ENCODE measurements at regions not wholly inside any gene's neighbourhood (a gene's known extent, or its start where the extent isn't known, plus 50 kb on each side); places are given as distances from the start of the nearest gene placed in this dataset.
"Not testable (repeated sequence)": the region's sequence is repeated elsewhere in the genome, so short reads cannot be mapped to it uniquely, and the experiment has no call there.

GRCh38 chr1:67909776-67910175 lies 76.5 kb upstream of the GNG12 start:
- no peaks in the 10 kb centered on the region for H3K9me3 ChIP-seq (ENCODE audit: control insufficient read depth in 2 of 3, low read length in 3 of 3)
- no peak for ATAC-seq
- H3K4me3 ChIP-seq (ENCODE audit: low read length) = no peak overlapping the region
- Mint-ChIP-seq H3K27ac (no peak overlapping the region), H3K9me3 (peaks cover 0 to 23% (median 6%) of the 10 kb centered on the region in 11 donors), H3K4me1 (no peaks in the 10 kb centered on the region), H3K36me3 (peaks cover 0 to 4% (median 0%) of the 10 kb centered on the region in 5 donors), H3K4me3 (no peak overlapping the region), H3K27me3 (peaks cover 4 to 36% (median 22%) of the 10 kb centered on the region in 5 donors)
- no peaks in the 10 kb centered on the region for H3K4me1 ChIP-seq (ENCODE audit: control insufficient read depth in 2 of 2, insufficient read depth in 2 of 2, low read length in 2 of 2)
- ChIA-PET POLR2A (no interaction called here), CTCF (no interaction called here)
- H3K27me3 ChIP-seq (ENCODE audit: control insufficient read depth in 2 of 2, insufficient read depth in 2 of 2, low read length in 2 of 2) = no peaks in the 10 kb centered on the region
- no peak for DNase-seq
- no peaks in the 10 kb centered on the region for H3K36me3 ChIP-seq (ENCODE audit: control insufficient read depth in 2 of 3, insufficient read depth in 3 of 3, low read length in 3 of 3)
- no peak overlapping the region for H3K27ac ChIP-seq (ENCODE audit: low read depth, low read length)
- intact Hi-C loops (cut with micrococcal nuclease) = no loop called here

GRCh38 chr1:67908250-67908936 lies 75.1 kb upstream of the GNG12 start:
- Histone ChIP-seq H3K4me1 (ENCODE audit: control insufficient read depth in 2 of 2, insufficient read depth in 2 of 2, low read length in 2 of 2) (no peaks in the 10 kb centered on the region), H3K4me3 (ENCODE audit: low read length) (no peak overlapping the region), H3K36me3 (ENCODE audit: control insufficient read depth in 2 of 3, insufficient read depth in 3 of 3, low read length in 3 of 3) (no peaks in the 10 kb centered on the region), H3K9me3 (ENCODE audit: control insufficient read depth in 2 of 3, low read length in 3 of 3) (no peaks in the 10 kb centered on the region), H3K27me3 (ENCODE audit: control insufficient read depth in 2 of 2, insufficient read depth in 2 of 2, low read length in 2 of 2) (no peaks in the 10 kb centered on the region), H3K27ac (ENCODE audit: low read depth, low read length) (no peak overlapping the region)
- POLR2A ChIA-PET = no interaction called here
- CTCF ChIA-PET = no interaction called here
- H3K4me1 Mint-ChIP-seq = no peaks in the 10 kb centered on the region
- peaks cover 0 to 23% (median 6%) of the 10 kb centered on the region in 11 donors for H3K9me3 Mint-ChIP-seq
- no peak for DNase-seq
- peaks cover 4 to 34% (median 22%) of the 10 kb centered on the region in 5 donors for H3K27me3 Mint-ChIP-seq
- intact Hi-C loops (cut with micrococcal nuclease) = no loop called here
- no peak for ATAC-seq
- H3K27ac Mint-ChIP-seq = no peak overlapping the region
- H3K4me3 Mint-ChIP-seq = no peak overlapping the region
- H3K36me3 Mint-ChIP-seq = peaks cover 0 to 4% (median 0%) of the 10 kb centered on the region in 5 donors

- H3K4me3 ChIP-seq (ENCODE audit: low read length); H3K27ac ChIP-seq (ENCODE audit: low read depth, low read length); H3K36me3 ChIP-seq (ENCODE audit: control insufficient read depth in 2 of 3, insufficient read depth in 3 of 3, low read length in 3 of 3); H3K27ac Mint-ChIP-seq; H3K4me3 Mint-ChIP-seq; H3K36me3 Mint-ChIP-seq; H3K27me3 ChIP-seq (ENCODE audit: control insufficient read depth in 2 of 2, insufficient read depth in 2 of 2, low read length in 2 of 2); H3K4me1 ChIP-seq (ENCODE audit: control insufficient read depth in 2 of 2, insufficient read depth in 2 of 2, low read length in 2 of 2); POLR2A ChIA-PET; H3K4me1 Mint-ChIP-seq; ATAC-seq; DNase-seq; CTCF ChIA-PET; intact Hi-C loops (cut with micrococcal nuclease); H3K9me3 ChIP-seq (ENCODE audit: control insufficient read depth in 2 of 3, low read length in 3 of 3): not testable (repeated sequence)
- peaks cover 4 to 34% (median 18%) of the 10 kb centered on the region in 5 donors for H3K27me3 Mint-ChIP-seq
- peaks cover 0 to 23% (median 7%) of the 10 kb centered on the region in 11 donors for H3K9me3 Mint-ChIP-seq
These were observed 74.2 kb upstream of the GNG12 start for GRCh38 chr1:67907467-67907866.

- CTCF ChIA-PET, POLR2A ChIA-PET, DNase-seq: not testable (repeated sequence)
These were observed 72.7 kb upstream of the GNG12 start for GRCh38 chr1:67906015-67906414.

GRCh38 chr1:67902546-67903223 lies 69.4 kb upstream of the GNG12 start:
- DNase-seq; ATAC-seq; H3K9me3 ChIP-seq (ENCODE audit: control insufficient read depth in 2 of 3, low read length in 3 of 3); H3K4me1 ChIP-seq (ENCODE audit: control insufficient read depth in 2 of 2, insufficient read depth in 2 of 2, low read length in 2 of 2); CTCF ChIA-PET; H3K4me1 Mint-ChIP-seq; H3K27me3 ChIP-seq (ENCODE audit: control insufficient read depth in 2 of 2, insufficient read depth in 2 of 2, low read length in 2 of 2); H3K36me3 Mint-ChIP-seq; H3K4me3 Mint-ChIP-seq; H3K27ac Mint-ChIP-seq; POLR2A ChIA-PET; H3K36me3 ChIP-seq (ENCODE audit: control insufficient read depth in 2 of 3, insufficient read depth in 3 of 3, low read length in 3 of 3); intact Hi-C loops (cut with micrococcal nuclease); H3K4me3 ChIP-seq (ENCODE audit: low read length); H3K27ac ChIP-seq (ENCODE audit: low read depth, low read length): not testable (repeated sequence)
- Mint-ChIP-seq H3K9me3 (peaks cover 0 to 32% (median 7%) of the 10 kb centered on the region in 11 donors), H3K27me3 (peaks cover 0 to 27% (median 9%) of the 10 kb centered on the region in 5 donors)

More at GRCh38 chr1:67906015-67906414, 72.7 kb upstream of the GNG12 start:
- H3K27me3 ChIP-seq (ENCODE audit: control insufficient read depth in 2 of 2, insufficient read depth in 2 of 2, low read length in 2 of 2); H3K4me3 Mint-ChIP-seq; H3K4me3 ChIP-seq (ENCODE audit: low read length); H3K4me1 ChIP-seq (ENCODE audit: control insufficient read depth in 2 of 2, insufficient read depth in 2 of 2, low read length in 2 of 2); ATAC-seq; H3K27ac Mint-ChIP-seq; intact Hi-C loops (cut with micrococcal nuclease); H3K27ac ChIP-seq (ENCODE audit: low read depth, low read length); H3K9me3 ChIP-seq (ENCODE audit: control insufficient read depth in 2 of 3, low read length in 3 of 3); H3K4me1 Mint-ChIP-seq; H3K36me3 Mint-ChIP-seq; H3K36me3 ChIP-seq (ENCODE audit: control insufficient read depth in 2 of 3, insufficient read depth in 3 of 3, low read length in 3 of 3): not testable (repeated sequence)
- H3K9me3 Mint-ChIP-seq = peaks cover 0 to 32% (median 7%) of the 10 kb centered on the region in 11 donors
- peaks cover 4 to 34% (median 18%) of the 10 kb centered on the region in 5 donors for H3K27me3 Mint-ChIP-seq

GRCh38 chr1:67898033-67898726 lies 64.9 kb upstream of the GNG12 start:
- ChIA-PET CTCF (no interaction called here), POLR2A (no interaction called here)
- Histone ChIP-seq H3K4me1 (ENCODE audit: control insufficient read depth in 2 of 2, insufficient read depth in 2 of 2, low read length in 2 of 2) (no peaks in the 10 kb centered on the region), H3K9me3 (ENCODE audit: control insufficient read depth in 2 of 3, low read length in 3 of 3) (no peaks in the 10 kb centered on the region), H3K36me3 (ENCODE audit: control insufficient read depth in 2 of 3, insufficient read depth in 3 of 3, low read length in 3 of 3) (no peaks in the 10 kb centered on the region), H3K27ac (ENCODE audit: low read depth, low read length) (no peak overlapping the region), H3K4me3 (ENCODE audit: low read length) (no peak overlapping the region), H3K27me3 (ENCODE audit: control insufficient read depth in 2 of 2, insufficient read depth in 2 of 2, low read length in 2 of 2) (no peaks in the 10 kb centered on the region)
- Mint-ChIP-seq H3K4me1 (no peaks in the 10 kb centered on the region), H3K36me3 (no peaks in the 10 kb centered on the region), H3K4me3 (no peak overlapping the region), H3K27me3 (peaks cover 8 to 33% (median 13%) of the 10 kb centered on the region in 5 donors), H3K27ac (no peak overlapping the region), H3K9me3 (peaks cover 0 to 15% (median 6%) of the 10 kb centered on the region in 11 donors)
- intact Hi-C loops (cut with micrococcal nuclease) = no loop called here
- ATAC-seq = no peak
- DNase-seq = no peak

Data from naive thymus-derived CD4-positive, alpha-beta T cell (primary cell).